Endothelial cell of umbilical vein (primary cell): ENCODE measurements at regions not wholly inside any gene's neighbourhood (a gene's known extent, or its start where the extent isn't known, plus 50 kb on each side); places are given as distances from the start of the nearest gene placed in this dataset.

ENCODE experiments used
- BruUV-seq: library from RNA; stranded (reverse); fragments of 400-500 nt; replicated peaks from 2 replicates; lab custom pipeline; 2021; lab: Mats Ljungman, UMichigan
- CTCF ChIA-PET: fragments of 300-600, 350-600 bp; sonication (Branson Sonifier 250); formaldehyde crosslinking; loops from one replicate; lab custom pipeline; 2021; ENCODE audit warnings: antibody characterized with exemption, inconsistent platforms; lab: Charles Lee
- POLR2A ChIA-PET: fragments of 300-600, 350-600 bp; sonication (Branson Sonifier 250); formaldehyde crosslinking; loops from one replicate; lab custom pipeline; 2021; ENCODE audit warnings: antibody characterized with exemption, inconsistent platforms; lab: Charles Lee
- DNase-seq: peaks from one replicate; pipeline ENCODE4 v3.0.0-alpha.2; 2011; ENCODE audit warnings: low read depth, low spot score
- FAIRE-seq: peaks from 2 replicates; lab custom pipeline; 2011; peaks lifted over from hg19 to GRCh38; lab: Jason Lieb, UNC
- H2AFZ ChIP-seq: 2 replicates; pipeline ENCODE4 v1.6.0; 2012; ENCODE audit warnings: low read depth, low read length, control low read depth, inconsistent platforms
- H3K27ac ChIP-seq: 2 replicates; pipeline ENCODE4 v1.5.1; 2011; ENCODE audit warnings: low read depth, mild to moderate bottlenecking, control low read depth, low read length, moderate library complexity; ENCODE audit not compliant: insufficient read depth
- H3K27me3 ChIP-seq, 2 experiments: 2 replicates each; pipeline versions ENCODE4 v1.6.0 to v1.6.1; 2011; ENCODE audit warnings: low read length in 2 of 2, mixed read lengths in 1 of 2; ENCODE audit not compliant: control insufficient read depth in 2 of 2, insufficient read depth in 2 of 2
- H3K36me3 ChIP-seq, 2 experiments: 2 replicates in 1 of 2; 3 replicates in 1 of 2; pipeline ENCODE4 v1.5.1; 2011; ENCODE audit warnings: low read length in 2 of 2, mild to moderate bottlenecking in 1 of 2, moderate library complexity in 1 of 2; ENCODE audit not compliant: control insufficient read depth in 2 of 2, insufficient read depth in 2 of 2; ENCODE audit errors: extremely low read depth in 1 of 2
- H3K4me1 ChIP-seq: 3 replicates; pipeline ENCODE4 v1.5.1; 2011; ENCODE audit warnings: mild to moderate bottlenecking, low read length; ENCODE audit not compliant: control insufficient read depth, insufficient read depth; ENCODE audit errors: extremely low read depth
- H3K4me2 ChIP-seq: 2 replicates; pipeline ENCODE4 v1.6.1; 2011; ENCODE audit warnings: low read length, control low read depth, mixed read lengths; ENCODE audit not compliant: insufficient read depth
- H3K4me3 ChIP-seq, 3 experiments: fragments of 200-600 bp in 1 of 3; sonication (generic), shearing (Covaris generic) in 1 of 3; replicated peaks in 1 of 3; 2 replicates each; pipeline ENCODE4 v1.5.1; 2011 to 2016; ENCODE audit warnings: control low read depth in 3 of 3, low read length in 3 of 3, mild to moderate bottlenecking in 2 of 3, inconsistent platforms in 1 of 3, low read depth in 1 of 3, moderate library complexity in 1 of 3; ENCODE audit not compliant: insufficient read depth in 1 of 3
- H3K79me2 ChIP-seq: 2 replicates; pipeline ENCODE4 v1.6.0; 2012; ENCODE audit warnings: low read length, inconsistent platforms; ENCODE audit not compliant: control insufficient read depth, insufficient read depth
- H3K9ac ChIP-seq: replicated peaks from 2 replicates; pipeline ENCODE3; 2011; ENCODE audit warnings: low read length, control low read depth; ENCODE audit not compliant: insufficient read depth; ENCODE audit errors: extremely low read depth
- H3K9me1 ChIP-seq: replicated peaks from 3 replicates; pipeline ENCODE4 v1.6.0; 2011; ENCODE audit warnings: mild to moderate bottlenecking, low read length; ENCODE audit not compliant: control insufficient read depth, insufficient read depth; ENCODE audit errors: extremely low read depth
- H3K9me3 ChIP-seq: replicated peaks from 2 replicates; pipeline ENCODE4 v1.5.1; 2012; ENCODE audit warnings: low read length, inconsistent platforms; ENCODE audit not compliant: control insufficient read depth, insufficient read depth
- H4K20me1 ChIP-seq: replicated peaks from 2 replicates; pipeline ENCODE3; 2011; ENCODE audit warnings: mild to moderate bottlenecking, low read length; ENCODE audit not compliant: control insufficient read depth, insufficient read depth; ENCODE audit errors: extremely low read depth
- CTCF ChIP-seq, 2 donors: IDR thresholded peaks; 1 replicate in 1 of 2; 2 replicates in 1 of 2; pipeline ENCODE4 v1.5.1; 2011; ENCODE audit warnings: low read length in 2 of 2, mild to moderate bottlenecking in 2 of 2, moderate library complexity in 2 of 2, control low read depth in 1 of 2, inconsistent platforms in 1 of 2, low read depth in 1 of 2; ENCODE audit not compliant: insufficient read depth in 1 of 2; ENCODE audit errors: extremely low read depth in 1 of 2
- EZH2 ChIP-seq: IDR thresholded peaks from 2 replicates; pipeline ENCODE4 v1.6.1; 2012; ENCODE audit warnings: borderline replicate concordance, low read depth, mild to moderate bottlenecking, moderate library complexity, low read length, inconsistent platforms; ENCODE audit not compliant: severe bottlenecking
- FOS ChIP-seq: IDR thresholded peaks from 2 replicates; pipeline ENCODE4 v1.6.1; 2011; ENCODE audit warnings: mild to moderate bottlenecking, low read length, moderate library complexity, borderline replicate concordance; ENCODE audit not compliant: insufficient read depth
- GATA2 ChIP-seq: IDR thresholded peaks from 2 replicates; pipeline ENCODE4 v1.7.0; 2011; ENCODE audit warnings: low read depth, mild to moderate bottlenecking, moderate library complexity, mixed read lengths, low read length; ENCODE audit not compliant: insufficient read length, insufficient read depth
- JUN ChIP-seq: IDR thresholded peaks from 2 replicates; pipeline ENCODE4 v1.6.1; 2011; ENCODE audit warnings: borderline replicate concordance, low read depth; ENCODE audit not compliant: insufficient read length, insufficient read depth
- MAX ChIP-seq: IDR thresholded peaks from 2 replicates; pipeline ENCODE4 v1.6.1; 2011; ENCODE audit not compliant: insufficient read depth, insufficient read length
- MYC ChIP-seq: IDR thresholded peaks from one replicate; pipeline ENCODE4 v1.6.1; 2011; ENCODE audit warnings: mild to moderate bottlenecking, low read depth, low read length
- POLR2A ChIP-seq: IDR thresholded peaks from 2 replicates; pipeline ENCODE4 v1.6.1; 2012; ENCODE audit warnings: low read depth, mild to moderate bottlenecking, control low read depth, low read length
- POLR2AphosphoS5 ChIP-seq: IDR thresholded peaks from 2 replicates; pipeline ENCODE4 v1.6.1; 2012; ENCODE audit warnings: low read depth, mild to moderate bottlenecking, control low read depth, low read length, moderate library complexity; ENCODE audit not compliant: insufficient read depth
- dilution Hi-C: fragments of 300-500 bp; cut with MboI; formaldehyde crosslinking; loops from one replicate; pipeline ENCODE4 v1.15.0; 2019; ENCODE audit warnings: low sequenced_read_pairs; ENCODE audit not compliant: extremely low pct_ligation_motif_present
- intact Hi-C: fragments of 100-400 bp; cut with micrococcal nuclease; formaldehyde crosslinking; loops from one replicate; pipeline ENCODE4 v1.10.0; 2022

GRCh38 chr2:146944601-146945000 is 900.2 kb upstream of the ACVR2A start:
- Histone ChIP-seq H3K27ac (no peak overlapping the region), H3K27me3 (no peaks in the 10 kb centered on the region), H3K4me3 (no peak overlapping the region), H4K20me1 (no peaks in the 10 kb centered on the region), H3K9me3 (no peaks in the 10 kb centered on the region), H3K9ac (no peak overlapping the region), H3K4me2 (no peak overlapping the region), H3K9me1 (no peaks in the 10 kb centered on the region), H3K79me2 (no peaks in the 10 kb centered on the region), H2AFZ (no peak overlapping the region), H3K36me3 (no peaks in the 10 kb centered on the region), H3K4me1 (no peaks in the 10 kb centered on the region)
- FAIRE-seq (no peak), DNase-seq (no peak)
- ChIA-PET CTCF (interaction anchor here (1.8 kb wide), 1 partner anchor 13 kb away, joined by 5 read pairs; no protein-coding TSS in a partner anchor), POLR2A (no interaction called here)
- BruUV-seq: no TSS peak
- TF ChIP-seq MAX (no peak), GATA2 (no peak), POLR2AphosphoS5 (no peak)
- dilution Hi-C loops (no loop called here), intact Hi-C loops (no loop called here)

- Histone ChIP-seq H3K79me2 (no peaks in the 10 kb centered on the region), H3K9ac (no peak overlapping the region), H3K4me1 (no peaks in the 10 kb centered on the region), H3K27ac (no peak overlapping the region), H3K4me3 (no peak overlapping the region), H2AFZ (no peak overlapping the region), H3K4me2 (no peak overlapping the region), H3K9me1 (no peaks in the 10 kb centered on the region), H3K9me3 (no peaks in the 10 kb centered on the region), H3K36me3 (no peaks in the 10 kb centered on the region), H3K27me3 (no peaks in the 10 kb centered on the region), H4K20me1 (no peaks in the 10 kb centered on the region)
- dilution Hi-C loops (no loop called here), intact Hi-C loops (no loop called here)
- no peak for TF ChIP-seq FOS
- no peak for TF ChIP-seq MAX
- no peak for TF ChIP-seq GATA2
- TF ChIP-seq MYC: no peak
- no peak for TF ChIP-seq CTCF (IDR thresholded peaks at IDR 0.05; ENCODE audit: extremely low read depth in 1 of 2, insufficient read depth in 1 of 2, low read depth in 1 of 2, low read length in 2 of 2)
- no peak for TF ChIP-seq JUN
- TF ChIP-seq EZH2: no peak
- no peak for TF ChIP-seq POLR2AphosphoS5
- no peak for TF ChIP-seq POLR2A
- no peak for FAIRE-seq
- BruUV-seq: no TSS peak
- CTCF ChIA-PET: interaction anchor here (0.6 to 1.7 kb wide), 5 partner anchors 8 to 105 kb away, joined by 3 to 9 read pairs (median 3); no protein-coding TSS in a partner anchor
- POLR2A ChIA-PET: no interaction called here
- peak; percentile 22 for DNase-seq
Measured at GRCh38 chr2:146939991-146940685, 904.7 kb upstream of the ACVR2A start.
